Pulmonary artery endothelial cell (primary cell): ENCODE measurements at regions not wholly inside any gene's neighbourhood (a gene's known extent, or its start where the extent isn't known, plus 50 kb on each side); places are given as distances from the start of the nearest gene placed in this dataset.

ENCODE experiments used
- DNase-seq: peaks from one replicate; pipeline ENCODE4 v3.0.0-alpha.2; 2011; ENCODE audit warnings: low read depth, low spot score

DNA sequence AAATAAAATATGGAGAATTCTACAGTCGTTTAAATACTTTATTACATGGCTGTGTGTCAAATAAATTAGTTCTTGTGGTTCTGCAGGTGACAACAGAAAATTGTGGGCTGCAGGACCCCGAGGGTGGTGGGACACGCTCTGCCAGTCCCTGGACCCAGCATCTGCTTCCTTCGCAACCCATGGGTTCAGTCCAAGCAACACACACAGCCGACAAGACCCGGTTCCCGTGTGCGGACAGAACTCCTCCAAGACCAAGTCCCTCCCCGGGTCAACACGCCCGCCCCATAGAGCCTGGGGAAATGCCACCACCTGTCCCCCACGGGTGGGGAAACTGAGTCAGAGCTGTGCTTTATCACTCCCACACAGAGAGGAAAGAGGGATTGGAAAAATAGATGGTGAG, 238.9 kb downstream of the BRD1 start:
- no peak for DNase-seq

DNA sequence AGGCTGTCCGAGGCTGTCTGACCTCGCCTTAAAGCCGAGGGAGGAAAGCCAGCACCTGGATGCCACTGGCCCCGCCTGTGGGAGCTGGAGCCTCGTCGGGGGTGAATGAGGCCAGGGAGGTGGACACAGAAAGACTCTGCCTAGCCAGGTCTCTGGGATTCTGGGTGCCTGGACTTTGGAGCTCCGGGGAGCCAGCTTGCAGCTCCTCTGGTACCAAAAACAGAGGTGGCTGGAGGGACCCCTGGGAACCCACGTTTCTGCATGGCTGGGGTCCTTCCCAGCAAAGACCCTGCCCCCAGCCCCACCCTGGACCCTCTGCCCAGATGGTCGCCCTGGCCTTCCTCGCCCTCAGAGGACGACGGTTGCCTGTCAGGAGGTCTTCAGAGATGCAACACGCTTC, 239.7 kb downstream of the BRD1 start:
- DNase-seq: no peak

DNA sequence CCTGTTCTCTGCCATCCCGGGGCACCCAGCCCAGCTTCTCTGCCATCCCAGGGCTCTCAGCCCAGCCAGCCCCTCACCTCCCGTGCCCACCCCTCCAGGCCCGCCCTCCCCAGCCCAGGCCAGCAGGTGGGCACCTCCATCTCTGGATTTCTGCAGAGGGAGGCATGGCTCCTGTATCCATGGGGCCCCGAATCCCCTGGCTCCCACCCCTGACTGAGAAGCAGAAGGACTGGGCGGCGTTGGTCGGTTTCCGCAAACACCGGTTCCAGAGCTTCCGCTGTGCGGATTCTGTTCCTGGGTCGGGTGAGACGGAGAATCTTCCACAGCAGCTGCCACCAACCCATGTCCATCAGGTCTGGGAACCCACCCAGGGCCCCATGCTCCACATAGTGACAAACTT, 240.3 kb downstream of the BRD1 start:
- no peak for DNase-seq

DNA sequence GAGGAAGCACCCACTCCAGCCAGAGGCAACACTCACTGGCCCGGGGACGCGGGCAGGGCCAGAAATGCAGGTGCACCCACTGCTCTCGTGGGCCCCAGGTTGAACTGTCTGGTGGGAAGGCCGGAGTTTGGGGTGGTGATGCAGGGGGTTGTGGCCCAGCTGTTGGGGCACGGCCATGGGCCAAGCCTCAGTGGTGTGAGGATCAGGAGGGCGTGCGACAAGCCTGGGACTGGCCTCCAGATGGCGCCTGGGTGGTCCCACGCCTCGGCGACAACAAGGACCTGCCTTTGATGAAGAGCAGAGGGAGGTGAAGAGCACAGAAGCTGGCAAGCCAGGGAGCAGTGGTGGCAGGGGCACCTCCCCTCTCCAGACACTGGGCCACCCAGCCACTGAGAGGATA, 240.8 kb downstream of the BRD1 start:
- no peak for DNase-seq

DNA sequence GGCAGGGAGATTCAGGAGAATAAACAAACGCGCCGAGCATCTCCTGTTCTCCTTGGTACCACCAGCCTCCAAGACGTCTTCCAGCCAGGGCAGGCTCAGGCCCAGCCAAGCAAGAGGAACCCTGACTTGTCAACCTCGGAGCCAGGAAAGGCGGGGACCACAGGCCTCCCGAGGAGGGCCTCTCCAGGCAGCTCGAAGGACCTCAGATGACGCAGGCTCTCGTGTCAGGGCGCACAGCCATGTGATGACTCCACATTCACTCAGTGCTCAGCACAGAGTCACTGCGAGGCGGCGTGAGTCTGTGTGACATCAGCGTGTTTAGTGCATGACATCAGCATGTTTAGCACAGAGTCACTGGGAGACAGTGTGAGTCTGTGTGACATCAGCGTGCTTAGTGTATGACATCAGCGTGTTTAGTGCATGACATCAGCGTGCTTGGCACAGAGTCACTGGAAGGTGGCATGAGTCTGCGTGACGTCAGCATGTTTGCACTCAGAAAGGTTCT, 241.4 kb downstream of the BRD1 start:
- no peak for DNase-seq

DNA sequence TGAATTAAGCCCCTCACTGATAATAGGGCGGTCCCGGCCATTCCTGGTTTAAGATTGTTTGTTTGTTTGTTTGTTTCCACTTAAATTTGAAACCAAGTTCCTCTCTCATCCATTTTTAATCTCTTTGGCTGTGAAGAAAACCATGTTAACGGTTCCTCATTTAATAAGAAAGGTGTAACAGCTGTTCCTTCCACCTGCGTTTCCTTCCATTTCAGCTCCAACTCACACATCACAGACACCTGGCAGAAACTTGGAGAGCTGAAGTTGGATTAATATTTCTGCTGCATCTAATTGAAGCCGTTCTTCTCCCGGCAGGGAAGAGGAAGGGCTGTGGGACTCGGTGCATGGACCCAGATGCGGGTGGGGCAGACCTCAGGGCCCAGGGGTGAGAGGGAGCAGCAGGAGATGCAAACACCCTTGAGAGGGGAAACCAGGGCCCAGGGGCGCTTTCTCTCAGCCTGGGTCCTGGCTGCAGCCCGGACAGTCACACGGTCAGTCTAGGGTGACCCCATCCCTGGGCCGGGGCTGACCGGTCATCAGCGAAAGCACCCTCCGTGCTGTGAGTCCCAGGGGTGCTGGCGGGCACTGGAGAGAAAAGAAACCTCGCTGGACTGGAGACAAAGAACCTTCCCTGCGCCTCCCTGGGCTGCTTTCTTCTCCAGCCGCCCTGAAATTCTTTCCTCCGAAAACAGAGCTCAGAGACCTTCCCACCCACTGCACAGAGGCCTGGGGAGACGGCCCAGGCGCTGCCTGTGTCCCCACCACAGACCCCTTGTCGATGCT, 242.0 kb downstream of the BRD1 start:
- no peak for DNase-seq

DNA sequence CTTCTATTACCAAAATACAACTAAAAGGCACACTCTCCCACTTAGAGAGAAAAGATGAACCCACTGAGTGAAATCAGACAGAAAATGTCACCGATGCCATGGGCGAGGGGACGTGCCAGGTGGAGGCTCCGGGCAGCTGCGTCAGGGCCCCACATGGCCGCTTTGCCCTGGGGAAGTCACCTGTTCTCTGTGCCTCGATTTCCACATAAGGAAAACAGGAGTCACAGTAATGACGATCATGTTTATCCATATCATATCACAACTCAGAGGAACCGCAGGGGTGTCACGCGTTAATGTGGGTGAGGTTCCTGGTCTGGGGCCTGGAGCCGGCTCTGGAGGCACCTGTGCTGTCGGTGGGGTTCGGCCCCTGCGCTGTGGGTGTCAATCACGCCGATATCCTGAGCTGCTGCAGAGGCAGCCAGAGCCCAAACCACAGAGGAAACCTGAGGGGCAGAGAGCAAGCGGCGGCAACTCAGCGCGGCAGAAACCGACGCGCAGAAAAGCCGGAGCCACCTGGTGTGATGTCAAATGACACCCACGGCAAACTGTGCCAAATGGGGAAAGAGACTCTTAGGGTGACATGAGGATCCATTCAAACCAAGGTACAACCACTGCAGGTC, 243.7 kb downstream of the BRD1 start:
- DNase-seq: no peak

DNA sequence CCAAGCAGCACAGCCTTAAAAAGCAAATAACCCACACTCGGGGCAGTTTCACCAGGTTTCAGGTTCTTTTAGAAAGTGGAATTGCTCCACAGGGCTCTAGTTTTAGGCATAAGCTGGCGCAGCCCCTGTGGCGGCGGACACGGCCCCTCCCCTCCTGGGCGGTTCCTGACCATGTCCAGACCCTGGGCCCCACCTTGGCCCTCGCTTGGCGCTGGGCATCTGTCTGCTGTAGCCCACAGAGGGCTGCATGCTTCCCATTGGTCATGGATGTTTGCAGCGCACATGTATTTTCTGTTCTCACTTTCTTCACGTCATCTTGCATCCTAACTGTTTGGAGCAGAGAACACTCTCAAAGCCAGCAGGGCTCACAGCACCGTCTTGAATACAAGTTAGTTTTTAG, 244.3 kb downstream of the BRD1 start:
- no peak for DNase-seq

DNA sequence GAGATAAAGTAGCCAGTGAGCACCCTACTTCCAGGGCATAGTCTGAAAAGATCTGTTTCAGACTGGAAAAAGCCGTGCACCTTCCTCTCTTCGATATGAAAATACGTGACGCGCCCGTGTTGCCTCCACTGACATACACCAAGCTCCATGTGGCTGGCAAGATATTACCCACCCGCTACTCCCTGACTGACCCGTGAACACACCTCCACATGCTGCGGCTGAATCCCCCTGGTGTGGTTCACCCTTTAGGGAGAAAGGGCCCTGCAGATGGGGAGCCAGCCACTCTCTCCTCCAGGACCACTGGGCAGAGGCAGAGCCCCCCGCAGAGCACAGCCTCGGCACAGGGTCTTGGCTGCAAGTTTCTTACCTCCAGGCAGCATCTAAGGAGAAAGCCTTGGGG, 245.0 kb downstream of the BRD1 start:
- DNase-seq: no peak

DNA sequence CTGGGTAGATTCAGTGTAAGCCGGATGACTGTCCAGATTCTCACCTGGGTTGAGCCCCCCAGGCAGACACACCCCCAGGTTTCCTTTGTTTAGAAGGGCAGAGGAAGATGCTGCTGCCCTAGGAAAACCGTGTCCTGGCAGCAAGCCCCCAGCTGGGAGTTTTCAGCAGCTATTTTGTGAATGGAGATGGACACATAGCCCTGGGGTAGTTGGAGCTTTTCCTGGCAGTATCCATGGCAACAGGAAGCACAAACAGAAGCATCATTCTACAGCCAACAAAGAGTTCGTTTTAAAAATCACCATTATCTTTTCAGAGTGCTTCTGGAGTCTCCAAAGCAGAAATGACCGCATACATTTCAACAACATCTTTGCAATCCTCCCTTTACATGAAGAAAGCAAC, 245.5 kb downstream of the BRD1 start:
- no peak for DNase-seq

DNA sequence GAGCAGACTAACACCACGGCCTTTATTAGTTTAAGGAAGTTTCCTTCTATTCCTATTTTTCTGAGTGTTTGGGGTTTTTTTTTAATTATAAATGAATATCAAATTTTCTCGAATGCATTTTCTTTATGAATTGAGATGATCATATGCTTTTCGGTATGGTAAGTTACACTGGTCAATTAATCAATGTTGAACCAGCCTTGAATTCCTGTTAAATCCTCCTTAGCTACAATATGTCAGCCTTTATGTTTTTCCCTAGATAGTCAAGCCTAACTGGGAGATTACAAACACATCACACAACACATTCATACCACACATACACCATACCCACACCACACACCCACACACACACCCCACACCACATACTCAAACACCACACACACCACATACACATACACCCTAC, 247.6 kb downstream of the BRD1 start:
- DNase-seq: no peak

DNA sequence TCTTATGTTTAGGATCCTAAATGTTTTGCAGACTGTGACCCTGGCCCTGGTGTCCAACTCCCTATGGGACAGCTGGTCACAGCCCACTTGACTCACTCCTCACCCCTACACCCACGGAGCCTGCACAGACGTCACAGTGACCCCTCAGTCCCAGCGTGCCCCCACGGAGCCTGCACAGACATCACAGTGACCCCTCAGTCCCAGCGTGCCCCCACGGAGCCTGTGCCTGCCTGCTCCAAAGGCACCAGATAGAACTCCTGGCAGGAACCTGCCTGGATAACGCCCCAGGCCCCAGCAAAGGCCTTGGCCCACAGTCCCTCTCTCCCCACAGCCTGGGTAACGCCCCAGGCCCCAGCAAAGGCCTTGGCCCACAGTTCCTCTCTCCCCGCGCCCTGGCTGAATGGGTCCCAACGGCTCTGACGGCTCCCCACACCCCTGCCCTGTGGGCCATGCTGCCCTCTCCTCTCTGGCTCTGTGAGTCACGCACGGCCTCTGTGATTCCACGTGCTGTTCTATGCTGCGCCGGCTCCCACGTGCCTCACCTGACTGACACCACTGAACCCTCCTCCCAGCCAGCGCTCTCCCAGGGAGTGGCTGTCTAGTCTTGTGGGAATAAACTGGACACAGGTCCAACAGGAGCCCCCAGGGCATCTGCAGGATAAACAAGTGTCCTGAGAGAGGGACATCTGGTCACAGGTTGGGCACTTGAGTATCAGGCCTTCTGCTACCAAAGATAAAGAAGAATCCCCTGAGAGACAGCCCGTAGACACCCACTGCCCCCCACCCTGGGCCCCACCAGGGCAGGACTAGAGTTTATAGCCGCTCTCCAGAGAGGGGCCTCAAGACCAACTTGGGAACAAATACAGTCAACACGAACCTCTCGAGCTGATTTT, 250.3 kb downstream of the BRD1 start:
- DNase-seq: no peak

DNA sequence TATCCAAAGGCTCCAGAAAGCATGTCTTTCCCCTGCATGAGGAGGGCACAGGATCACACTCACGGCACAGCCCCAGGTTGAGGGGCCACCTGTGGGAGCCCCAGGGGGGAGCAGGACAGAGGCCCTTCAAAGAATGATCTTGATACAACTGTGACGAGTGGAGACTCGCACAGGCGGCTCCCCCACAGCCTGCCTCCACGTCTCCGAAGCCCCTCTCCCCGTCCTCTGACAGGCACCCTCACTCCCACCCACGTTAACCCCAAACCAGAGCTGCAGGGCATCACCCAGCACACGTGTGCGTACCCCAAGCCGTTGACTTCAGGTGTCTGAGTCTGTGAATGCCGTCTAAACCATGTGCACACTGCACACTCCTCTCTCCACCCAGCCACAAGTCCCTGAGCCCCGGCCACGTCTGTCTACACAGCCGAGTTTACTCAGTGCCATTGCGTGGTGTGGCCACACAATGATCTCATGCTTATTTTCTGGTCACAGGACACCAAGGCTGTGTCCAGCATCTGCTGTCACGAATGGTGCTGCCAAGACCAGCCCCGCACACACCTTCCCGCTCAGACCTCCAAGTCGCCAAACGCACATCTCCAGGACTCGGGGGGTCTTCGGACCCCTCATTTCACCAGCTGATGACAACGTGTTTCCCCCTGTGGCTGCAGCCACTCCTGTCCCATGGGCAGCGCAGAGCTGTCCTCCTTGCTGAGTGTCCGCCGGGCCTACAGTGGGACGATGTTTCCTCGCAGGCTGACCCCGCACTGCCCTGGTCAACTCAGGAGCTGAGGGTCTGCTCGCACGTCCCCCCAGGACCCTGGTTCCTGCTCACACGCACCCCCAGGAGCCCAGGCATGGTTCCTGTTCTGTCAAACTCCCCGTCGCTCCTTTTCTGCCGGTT, 251.2 kb downstream of the BRD1 start:
- DNase-seq: no peak

DNA sequence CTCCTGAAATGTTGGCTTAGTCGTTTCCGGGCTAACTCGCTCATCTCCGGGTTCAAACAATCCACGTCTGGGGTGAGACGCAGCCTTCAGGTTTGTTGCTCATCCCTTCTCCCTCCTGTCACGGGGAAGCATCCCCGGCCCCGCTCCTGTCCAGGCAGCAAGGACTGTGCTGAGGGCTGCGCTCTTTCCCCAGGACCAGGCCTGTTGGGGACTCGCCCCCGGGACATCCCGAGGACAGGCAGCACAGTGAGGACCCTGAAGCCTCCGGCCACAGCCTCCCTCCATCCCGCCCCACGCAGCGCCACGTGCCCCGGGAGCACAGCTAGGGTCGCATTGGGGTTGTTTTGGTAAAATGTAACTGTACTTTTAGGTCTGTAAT, 252.0 kb downstream of the BRD1 start:
- DNase-seq: no peak

DNA sequence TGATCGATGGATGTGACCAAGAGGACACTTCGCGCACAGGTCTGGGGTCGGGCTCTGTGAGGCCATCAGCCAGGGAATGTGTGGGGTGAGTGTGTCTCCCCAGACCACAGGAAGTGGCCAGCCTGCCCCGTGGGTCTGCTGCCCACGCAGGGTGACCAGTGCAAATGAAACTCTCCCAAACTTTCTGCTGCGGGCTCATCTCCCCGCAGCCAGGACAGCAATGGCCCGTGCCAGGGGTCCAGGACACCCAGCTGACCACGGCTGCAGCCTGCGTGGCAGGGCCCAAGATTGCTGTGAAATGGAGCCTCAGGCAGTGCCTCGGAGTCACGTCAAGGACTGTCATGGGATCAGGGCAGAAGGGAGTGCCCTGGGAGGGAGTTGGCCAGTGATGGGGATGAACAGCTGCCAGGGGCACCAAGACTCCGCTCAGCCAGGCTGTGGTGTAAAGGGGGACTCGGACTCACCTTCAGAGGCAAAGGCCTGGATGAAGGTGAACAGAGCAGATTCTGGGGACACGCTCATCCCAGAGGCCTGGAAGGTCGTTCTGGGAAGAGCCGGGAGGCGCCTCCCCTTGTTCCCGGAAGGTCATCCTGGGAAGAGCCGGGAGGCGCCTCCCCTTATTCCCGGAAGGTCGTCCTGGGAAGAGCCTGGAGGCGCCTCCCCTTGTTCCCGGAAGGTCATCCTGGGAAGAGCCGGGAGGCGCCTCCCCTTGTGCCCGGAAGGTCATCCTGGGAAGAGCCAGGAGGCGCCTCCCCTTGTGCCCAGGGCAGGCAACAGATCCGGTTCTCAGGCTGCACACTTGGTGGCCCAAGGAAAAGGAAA, 252.6 kb downstream of the BRD1 start:
- DNase-seq: no peak

DNA sequence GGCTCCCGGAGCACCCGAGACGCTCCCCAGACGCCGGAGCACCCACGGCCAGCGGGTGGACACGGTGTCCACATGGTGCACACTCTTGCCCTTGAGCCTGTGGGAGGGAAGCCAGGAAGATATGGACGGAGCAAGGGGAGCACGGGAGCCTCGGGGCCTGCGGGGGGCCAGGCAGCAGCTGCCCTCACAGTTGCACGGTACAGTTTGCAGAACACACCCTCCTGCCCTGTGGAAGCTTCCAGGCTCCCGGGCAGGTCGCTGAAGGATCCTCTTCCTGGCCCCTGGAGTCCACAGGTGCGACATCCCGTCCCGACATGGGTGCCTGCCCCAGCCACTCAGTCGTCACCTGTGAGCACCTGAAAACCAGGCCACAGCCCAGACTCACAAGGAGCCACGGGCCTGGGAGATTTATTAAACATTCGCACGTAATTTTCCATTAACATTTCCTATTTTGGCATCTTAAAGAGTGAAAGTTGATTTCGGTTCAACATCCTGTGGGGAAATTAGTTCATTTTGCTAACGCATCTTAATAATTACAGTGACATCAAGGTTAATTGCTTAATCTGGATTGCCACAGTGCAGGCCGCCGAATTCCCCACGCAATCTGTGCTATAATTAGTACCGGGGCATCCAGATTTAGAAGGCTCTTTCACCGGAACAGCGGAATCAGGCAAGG, 253.3 kb downstream of the BRD1 start:
- DNase-seq: no peak

DNA sequence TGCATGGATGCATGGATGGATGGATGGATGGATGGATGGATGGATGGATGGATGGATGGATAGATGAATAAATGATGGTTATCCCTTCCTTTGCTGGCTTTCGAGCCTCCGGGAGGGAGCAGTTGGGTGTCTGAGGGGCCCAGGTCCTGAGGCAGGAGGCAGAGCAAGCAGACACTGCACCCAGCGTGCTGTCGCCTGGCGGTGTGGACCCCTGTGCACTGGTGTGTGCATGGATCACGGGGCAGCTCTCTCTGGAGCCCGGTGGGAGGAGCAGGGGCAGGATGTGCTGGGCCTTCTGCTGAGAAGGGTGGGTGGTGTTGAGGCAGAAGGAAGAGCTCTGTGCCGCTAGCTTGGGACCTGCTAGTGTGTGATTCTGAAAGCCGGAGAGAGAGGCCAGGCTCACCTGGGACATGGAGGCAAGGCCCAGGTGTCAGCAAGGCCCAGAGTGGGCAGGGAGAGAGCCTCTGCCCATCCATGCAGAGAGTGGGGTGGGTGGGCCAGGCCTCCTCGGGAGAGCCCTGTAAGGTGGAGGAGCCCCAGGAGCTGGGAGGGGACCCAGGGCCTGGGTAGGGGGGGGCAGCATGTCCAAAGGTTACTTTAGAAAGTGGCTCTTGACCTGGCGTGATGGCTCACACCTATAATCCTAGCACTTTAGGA, 254.4 kb downstream of the BRD1 start:
- no peak for DNase-seq

DNA sequence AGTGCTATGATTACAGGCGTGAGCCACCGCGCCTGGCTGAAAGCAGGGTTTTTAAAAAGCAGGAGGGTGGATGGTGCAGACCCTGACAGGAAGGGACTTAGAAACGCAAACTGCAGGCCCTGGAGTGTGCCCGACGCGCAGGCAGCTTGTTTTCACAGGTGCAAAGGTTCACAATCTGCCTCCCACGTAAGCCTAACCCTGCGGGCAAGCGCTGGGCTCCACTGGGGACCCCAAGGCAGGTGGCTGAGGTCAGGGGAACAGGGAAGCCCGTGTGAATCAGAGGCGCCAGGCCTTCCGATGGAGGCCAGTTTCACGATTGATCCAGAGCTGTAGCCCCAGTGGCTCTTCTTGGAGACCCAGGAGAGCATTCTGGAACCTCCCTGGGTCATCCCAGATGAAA, 256.3 kb downstream of the BRD1 start:
- no peak for DNase-seq
